Keratinocyte (primary cell): ENCODE measurements at regions not wholly inside any gene's neighbourhood (a gene's known extent, or its start where the extent isn't known, plus 50 kb on each side); places are given as distances from the start of the nearest gene placed in this dataset.

Source experiments
- DNase-seq: peaks from one replicate; pipeline ENCODE4 v3.0.0-alpha.2; 2011; ENCODE audit warnings: low read depth, missing footprints, low spot score
- FAIRE-seq: peaks from 2 replicates; lab custom pipeline; 2011; peaks lifted over from hg19 to GRCh38; lab: Jason Lieb, UNC
- H2AFZ ChIP-seq: 2 replicates; pipeline ENCODE4 v1.6.0; 2012; ENCODE audit warnings: low read length, control low read depth, inconsistent platforms; ENCODE audit not compliant: control insufficient read depth
- H3K27ac ChIP-seq: 2 replicates; pipeline ENCODE4 v1.5.1; 2011; ENCODE audit warnings: low read length; ENCODE audit not compliant: control insufficient read depth, insufficient read depth
- H3K27me3 ChIP-seq: 3 replicates; pipeline ENCODE4 v1.6.0; 2011; ENCODE audit warnings: low read length; ENCODE audit not compliant: control insufficient read depth, insufficient read depth; ENCODE audit errors: extremely low read depth
- H3K36me3 ChIP-seq, 2 experiments: 2 replicates in 1 of 2; 3 replicates in 1 of 2; pipeline ENCODE4 v1.5.1; 2011; ENCODE audit warnings: low read length in 2 of 2, mild to moderate bottlenecking in 1 of 2; ENCODE audit not compliant: control insufficient read depth in 2 of 2, insufficient read depth in 2 of 2; ENCODE audit errors: extremely low read depth in 1 of 2
- H3K4me1 ChIP-seq: 3 replicates; pipeline ENCODE4 v1.5.1; 2011; ENCODE audit warnings: low read length; ENCODE audit not compliant: control insufficient read depth, insufficient read depth; ENCODE audit errors: extremely low read depth
- H3K4me2 ChIP-seq: 3 replicates; pipeline ENCODE4 v1.6.0; 2011; ENCODE audit warnings: low read depth, low read length; ENCODE audit not compliant: control insufficient read depth, insufficient read depth; ENCODE audit errors: extremely low read depth
- H3K4me3 ChIP-seq, 3 experiments: fragments of 200-600 bp in 1 of 3; sonication (generic) in 1 of 3; 2 replicates in 2 of 3; 3 replicates in 1 of 3; pipeline ENCODE4 v1.5.1; 2011 to 2016; ENCODE audit warnings: low read length in 3 of 3, mild to moderate bottlenecking in 3 of 3, control low read depth in 2 of 3, inconsistent platforms in 1 of 3, low read depth in 1 of 3, mixed read lengths in 1 of 3, mixed run types in 1 of 3, moderate library complexity in 1 of 3; ENCODE audit not compliant: control insufficient read depth in 2 of 3, insufficient read depth in 2 of 3; ENCODE audit errors: extremely low read depth in 1 of 3
- H3K79me2 ChIP-seq: 2 replicates; pipeline ENCODE4 v1.6.0; 2012; ENCODE audit warnings: low read length; ENCODE audit not compliant: control insufficient read depth, insufficient read depth
- H3K9ac ChIP-seq: 3 replicates; pipeline ENCODE4 v1.6.0; 2011; ENCODE audit warnings: low read length; ENCODE audit not compliant: control insufficient read depth, insufficient read depth; ENCODE audit errors: extremely low read depth
- H3K9me1 ChIP-seq: 3 replicates; pipeline ENCODE4 v1.6.0; 2011; ENCODE audit warnings: low read length; ENCODE audit not compliant: control insufficient read depth, insufficient read depth; ENCODE audit errors: extremely low read depth
- H3K9me3 ChIP-seq: 2 replicates; pipeline ENCODE4 v1.5.1; 2012; ENCODE audit warnings: low read depth, low read length; ENCODE audit not compliant: control insufficient read depth
- H4K20me1 ChIP-seq: 3 replicates; pipeline ENCODE4 v1.6.0; 2011; ENCODE audit warnings: low read length; ENCODE audit not compliant: control insufficient read depth, insufficient read depth; ENCODE audit errors: extremely low read depth
- CTCF ChIP-seq, 3 experiments: IDR thresholded peaks in 1 of 3; conservative IDR thresholded peaks in 1 of 3; optimal IDR thresholded peaks in 1 of 3; 2 replicates in 2 of 3; 3 replicates in 1 of 3; pipeline versions ENCODE3 to v1.5.1; 2011; ENCODE audit warnings: low read length in 3 of 3, mild to moderate bottlenecking in 3 of 3, moderate library complexity in 2 of 3, control low read depth in 1 of 3, inconsistent platforms in 1 of 3; ENCODE audit not compliant: insufficient read depth in 2 of 3; ENCODE audit errors: extremely low read depth in 1 of 3
- EZH2 ChIP-seq: IDR thresholded peaks from one replicate; pipeline ENCODE4 v1.6.1; 2012; ENCODE audit warnings: inconsistent platforms, mild to moderate bottlenecking, low read length, moderate library complexity
- dilution Hi-C: fragments of 300-500 bp; cut with MboI; formaldehyde crosslinking; loops from one replicate; pipeline ENCODE4 v1.7.0; 2020; ENCODE audit warnings: low sequenced_read_pairs; ENCODE audit not compliant: extremely low pct_ligation_motif_present

DNA sequence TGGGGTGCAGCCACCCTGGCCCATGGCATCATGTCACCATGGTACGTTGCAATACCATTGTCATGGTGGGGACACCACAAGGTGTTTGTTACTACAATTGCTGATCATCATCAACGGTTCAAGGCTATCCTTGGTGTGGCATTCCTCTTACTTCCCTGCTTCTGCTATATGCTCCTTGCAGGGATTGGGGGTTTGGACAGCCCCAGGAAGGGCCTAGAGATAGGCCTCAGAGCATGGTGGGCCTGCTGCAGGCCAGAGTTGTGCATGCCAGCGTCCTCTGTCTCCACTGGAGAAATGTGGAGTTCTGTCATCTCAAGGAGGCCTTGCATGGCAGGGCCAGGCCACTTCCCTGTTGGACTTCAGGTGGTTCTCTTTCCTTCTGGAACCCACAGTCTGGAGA lies 234.6 kb upstream of the MKI67 start:
- H3K9me1 ChIP-seq = no peaks in the 10 kb centered on the region
- H3K79me2 ChIP-seq = no peaks in the 10 kb centered on the region
- FAIRE-seq (no peak), DNase-seq (no peak)
- no peak overlapping the region for H3K9ac ChIP-seq
- H3K4me1 ChIP-seq = no peaks in the 10 kb centered on the region
- H3K36me3 ChIP-seq = no peaks in the 10 kb centered on the region
- no peak overlapping the region for H3K27ac ChIP-seq
- no peak for TF ChIP-seq EZH2
- no peak for TF ChIP-seq CTCF (optimal IDR thresholded peaks at IDR 0.05 in 1 of 3, IDR thresholded peaks at IDR 0.05 in 1 of 3, conservative IDR thresholded peaks at IDR 0.05 in 1 of 3; ENCODE audit: extremely low read depth in 1 of 3, insufficient read depth in 2 of 3, low read length in 3 of 3)
- H3K9me3 ChIP-seq = no peaks in the 10 kb centered on the region
- dilution Hi-C loops = no loop called here
- H2AFZ ChIP-seq = no peak overlapping the region
- no peaks in the 10 kb centered on the region for H4K20me1 ChIP-seq
- no peak overlapping the region for H3K4me2 ChIP-seq
- H3K27me3 ChIP-seq = no peaks in the 10 kb centered on the region
- H3K4me3 ChIP-seq = no peak overlapping the region

GRCh38 chr10:128361487-128361886 lies 235.3 kb upstream of the MKI67 start:
- Histone ChIP-seq H3K4me1 (no peaks in the 10 kb centered on the region), H3K79me2 (no peaks in the 10 kb centered on the region), H3K9me3 (no peaks in the 10 kb centered on the region), H3K36me3 (no peaks in the 10 kb centered on the region), H2AFZ (no peak overlapping the region), H3K4me3 (no peak overlapping the region), H3K9ac (no peak overlapping the region), H3K27ac (no peak overlapping the region), H4K20me1 (no peaks in the 10 kb centered on the region), H3K4me2 (no peak overlapping the region), H3K9me1 (no peaks in the 10 kb centered on the region), H3K27me3 (no peaks in the 10 kb centered on the region)
- TF ChIP-seq EZH2 (no peak), CTCF (optimal IDR thresholded peaks at IDR 0.05 in 1 of 3, IDR thresholded peaks at IDR 0.05 in 1 of 3, conservative IDR thresholded peaks at IDR 0.05 in 1 of 3; ENCODE audit: extremely low read depth in 1 of 3, insufficient read depth in 2 of 3, low read length in 3 of 3) (no peak)
- no peak for DNase-seq
- dilution Hi-C loops = no loop called here
- FAIRE-seq = no peak
